Smooth muscle cell (in vitro differentiated cells): ENCODE measurements at regions not wholly inside any gene's neighbourhood (a gene's known extent, or its start where the extent isn't known, plus 50 kb on each side); places are given as distances from the start of the nearest gene placed in this dataset.
A peak's percentile ranks its signal among the peaks of the same experiment; 100 is the strongest.
"Not testable (repeated sequence)": the region's sequence is repeated elsewhere in the genome, so short reads cannot be mapped to it uniquely, and the experiment has no call there.

Experiments used
- DNase-seq: peaks from one replicate; lab custom pipeline; 2025; ENCODE audit not compliant: unreplicated experiment; lab: John Stamatoyannopoulos, UW
- H2AFZ ChIP-seq: fragments of 200-600 bp; sonication (generic); 2 replicates; pipeline ENCODE4 v1.6.0; 2016; ENCODE audit warnings: antibody characterized with exemption, low read depth, mild to moderate bottlenecking
- H3F3A ChIP-seq: fragments of 200-600 bp; sonication (generic); 2 replicates; pipeline ENCODE4 v1.6.0; 2017; ENCODE audit warnings: antibody characterized with exemption, low read depth
- H3K27ac ChIP-seq: fragments of 200-600 bp; sonication (generic); 2 replicates; pipeline ENCODE4 v1.5.1; 2016; ENCODE audit warnings: low read depth, mild to moderate bottlenecking
- H3K27me3 ChIP-seq: fragments of 200-600 bp; sonication (generic); 2 replicates; pipeline ENCODE4 v1.6.1; 2016; ENCODE audit warnings: low read depth, mild to moderate bottlenecking
- H3K36me3 ChIP-seq: fragments of 200-600 bp; sonication (generic); 2 replicates; pipeline ENCODE4 v1.5.1; 2016; ENCODE audit warnings: low read depth
- H3K4me1 ChIP-seq: fragments of 200-600 bp; sonication (generic); 2 replicates; pipeline ENCODE4 v1.5.1; 2016; ENCODE audit warnings: low read depth
- H3K4me2 ChIP-seq: fragments of 200-600 bp; sonication (generic); 2 replicates; pipeline ENCODE4 v1.6.0; 2016; ENCODE audit warnings: mild to moderate bottlenecking
- H3K4me3 ChIP-seq: fragments of 200-600 bp; sonication (generic); 2 replicates; pipeline ENCODE4 v1.5.1; 2016; ENCODE audit warnings: mild to moderate bottlenecking
- H3K79me2 ChIP-seq: fragments of 200-600 bp; sonication (generic); 2 replicates; pipeline ENCODE4 v1.6.0; 2016; ENCODE audit warnings: low read depth, mild to moderate bottlenecking
- H3K9ac ChIP-seq: fragments of 200-600 bp; sonication (generic); 2 replicates; pipeline ENCODE4 v1.6.0; 2016; ENCODE audit warnings: low read depth
- H3K9me3 ChIP-seq: fragments of 200-600 bp; sonication (generic); replicated peaks from 2 replicates; pipeline ENCODE4 v1.5.1; 2016; ENCODE audit warnings: low read depth
- H4K20me1 ChIP-seq: fragments of 200-600 bp; sonication (generic); 2 replicates; pipeline ENCODE4 v1.6.0; 2016; ENCODE audit warnings: low read depth
- WGBS: methylation state at CpG from one replicate; pipeline ENCODE4 v1.1.7; 2016; ENCODE audit warnings: low lambda C conversion rate; 5-methylcytosine and 5-hydroxymethylcytosine counted together
- TF ChIP-seq, protein P1 (sequence below): fragments of 200-600 bp; sonication (generic); IDR thresholded peaks from 2 replicates; pipeline ENCODE4 v1.5.1; 2017; ENCODE audit warnings: borderline replicate concordance, mild to moderate bottlenecking, antibody characterized with exemption; ENCODE audit not compliant: insufficient read depth, poor library complexity, severe bottlenecking

DNA sequence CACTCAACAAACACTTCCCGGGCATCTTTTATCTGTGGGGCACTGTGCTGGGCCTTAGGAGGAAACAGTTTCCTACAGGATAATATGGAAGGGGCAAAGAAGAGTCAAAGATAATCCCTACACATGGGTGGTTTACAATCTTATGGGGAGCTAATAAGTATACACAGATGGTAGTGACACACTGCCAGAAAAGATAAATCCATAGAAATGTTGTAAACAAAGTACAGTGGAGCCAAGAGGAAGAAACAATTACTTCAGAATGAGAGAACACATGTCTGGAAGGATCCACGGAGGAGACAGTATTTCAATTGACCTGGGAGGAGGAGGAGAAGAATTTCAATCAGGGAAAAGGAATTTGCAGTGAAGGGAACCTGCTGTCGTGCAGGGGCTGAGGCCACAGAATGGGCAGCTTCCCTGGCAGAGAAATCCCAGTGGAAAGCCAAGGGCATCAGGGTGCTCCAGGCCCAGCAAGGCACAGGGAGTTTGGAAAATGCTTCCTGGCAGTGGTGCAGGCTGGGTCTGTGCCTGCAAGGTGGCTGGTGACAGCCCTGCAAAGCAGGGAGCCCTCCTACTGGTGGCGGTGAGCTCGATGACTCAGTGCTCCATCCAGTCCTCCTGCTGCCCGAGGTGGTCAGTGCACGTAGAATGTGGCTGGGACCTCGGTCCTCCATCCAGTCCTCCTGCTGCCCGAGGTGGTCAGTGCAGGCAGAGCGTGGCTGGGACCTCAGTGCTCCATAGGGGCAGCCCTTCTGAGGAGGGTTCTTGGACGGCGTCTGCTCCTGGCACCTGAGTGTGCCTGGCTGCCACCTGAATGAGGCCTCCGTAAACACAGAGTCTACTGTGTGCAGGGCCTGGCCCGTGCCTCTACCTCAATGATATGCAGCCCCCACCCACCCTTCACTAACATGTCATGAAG lies 444.3 kb upstream of the B3GAT1 start:
- Histone ChIP-seq H2AFZ (no peak overlapping the region), H3K27me3 (peaks cover 5% of the 10 kb centered on the region), H3K4me3 (no peak overlapping the region), H3K79me2 (no peaks in the 10 kb centered on the region), H4K20me1 (no peaks in the 10 kb centered on the region), H3K4me1 (no peaks in the 10 kb centered on the region), H3K9ac (no peak overlapping the region), H3K4me2 (no peak overlapping the region), H3K36me3 (no peaks in the 10 kb centered on the region), H3F3A (no peaks in the 10 kb centered on the region), H3K27ac (no peak overlapping the region), H3K9me3 (no peaks in the 10 kb centered on the region)
- DNase-seq = no peak
- TF ChIP-seq, protein P1, sequence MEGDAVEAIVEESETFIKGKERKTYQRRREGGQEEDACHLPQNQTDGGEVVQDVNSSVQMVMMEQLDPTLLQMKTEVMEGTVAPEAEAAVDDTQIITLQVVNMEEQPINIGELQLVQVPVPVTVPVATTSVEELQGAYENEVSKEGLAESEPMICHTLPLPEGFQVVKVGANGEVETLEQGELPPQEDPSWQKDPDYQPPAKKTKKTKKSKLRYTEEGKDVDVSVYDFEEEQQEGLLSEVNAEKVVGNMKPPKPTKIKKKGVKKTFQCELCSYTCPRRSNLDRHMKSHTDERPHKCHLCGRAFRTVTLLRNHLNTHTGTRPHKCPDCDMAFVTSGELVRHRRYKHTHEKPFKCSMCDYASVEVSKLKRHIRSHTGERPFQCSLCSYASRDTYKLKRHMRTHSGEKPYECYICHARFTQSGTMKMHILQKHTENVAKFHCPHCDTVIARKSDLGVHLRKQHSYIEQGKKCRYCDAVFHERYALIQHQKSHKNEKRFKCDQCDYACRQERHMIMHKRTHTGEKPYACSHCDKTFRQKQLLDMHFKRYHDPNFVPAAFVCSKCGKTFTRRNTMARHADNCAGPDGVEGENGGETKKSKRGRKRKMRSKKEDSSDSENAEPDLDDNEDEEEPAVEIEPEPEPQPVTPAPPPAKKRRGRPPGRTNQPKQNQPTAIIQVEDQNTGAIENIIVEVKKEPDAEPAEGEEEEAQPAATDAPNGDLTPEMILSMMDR = no peak
- 84% methylated on average over 14 of the region's 14 CpGs for WGBS

GRCh38 chr11:134853992-134854991 lies 442.2 kb upstream of the B3GAT1 start:
- Histone ChIP-seq H3K4me2 (no peak overlapping the region), H3K4me1 (no peaks in the 10 kb centered on the region)

DNA sequence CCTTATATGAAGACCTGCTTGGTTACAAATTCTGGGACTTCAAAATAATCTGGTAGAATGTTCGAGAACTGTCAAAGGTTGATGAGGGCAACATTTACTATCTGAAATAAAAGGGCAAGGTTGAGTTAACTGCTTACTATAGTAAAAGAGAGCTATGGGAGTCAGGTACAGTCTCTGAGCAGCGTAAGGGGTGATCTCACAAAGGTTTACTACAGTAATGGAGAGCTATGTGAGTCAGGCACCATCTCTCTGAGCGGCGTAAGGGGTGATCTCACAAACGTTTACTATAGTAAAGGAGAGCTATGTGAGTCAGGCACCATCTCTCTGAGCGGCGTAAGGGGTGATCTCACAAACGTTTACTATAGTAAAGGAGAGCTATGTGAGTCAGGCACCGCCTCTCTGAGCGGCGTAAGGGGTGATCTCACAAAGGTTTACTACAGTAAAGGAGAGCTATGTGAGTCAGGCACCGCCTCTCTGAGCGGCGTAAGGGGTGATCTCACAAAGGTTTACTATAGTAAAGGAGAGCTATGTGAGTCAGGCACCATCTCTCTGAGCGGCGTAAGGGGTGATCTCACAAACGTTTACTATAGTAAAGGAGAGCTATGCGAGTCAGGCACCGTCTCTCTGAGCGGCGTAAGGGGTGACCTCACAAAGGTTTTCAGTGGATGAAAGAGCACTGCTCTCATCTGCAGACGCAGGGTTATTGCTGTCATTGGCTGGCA lies 439.6 kb upstream of the B3GAT1 start:
- 53% methylated on average over 22 of the region's 22 CpGs for WGBS
- H3K4me2 ChIP-seq = peak overlapping the region; percentile 24
- H2AFZ ChIP-seq, H3K27me3 ChIP-seq, H3K9me3 ChIP-seq, DNase-seq, H3K36me3 ChIP-seq, H3K4me3 ChIP-seq, H3K4me1 ChIP-seq, H3K79me2 ChIP-seq, H3F3A ChIP-seq, H4K20me1 ChIP-seq: not testable (repeated sequence)
- H3K9ac ChIP-seq = peak overlapping the region; percentile 54
- peak overlapping the region; percentile 61 for H3K27ac ChIP-seq

More at GRCh38 chr11:134853992-134854991, 442.2 kb upstream of the B3GAT1 start:
- H3K79me2 ChIP-seq = no peaks in the 10 kb centered on the region
- H3K27me3 ChIP-seq = peaks cover 5% of the 10 kb centered on the region
- 75% methylated on average over 12 of the region's 12 CpGs for WGBS
- no peak overlapping the region for H3K9ac ChIP-seq
- H2AFZ ChIP-seq = no peak overlapping the region
- H3K36me3 ChIP-seq = no peaks in the 10 kb centered on the region
- TF ChIP-seq, protein P1 = no peak
- no peaks in the 10 kb centered on the region for H3F3A ChIP-seq
- no peaks in the 10 kb centered on the region for H3K9me3 ChIP-seq
- H3K4me3 ChIP-seq = no peak overlapping the region
- DNase-seq = no peak
- H4K20me1 ChIP-seq = no peaks in the 10 kb centered on the region
- H3K27ac ChIP-seq = no peak overlapping the region
